Globus pallidus (tissue), 1 donor: ENCODE measurements at regions not wholly inside any gene's neighbourhood (a gene's known extent, or its start where the extent isn't known, plus 50 kb on each side); places are given as distances from the start of the nearest gene placed in this dataset.

ENCODE experiments used
- DNase-seq: peaks from one replicate; pipeline ENCODE4 v3.0.0-alpha.2; 2015; ENCODE audit warnings: low spot score

- DNase-seq = no peak
Observed at GRCh38 chr5:96245140-96246091, 187.6 kb downstream of the PCSK1 start.

GRCh38 chr5:96244696-96245095 is 188.4 kb downstream of the PCSK1 start:
- DNase-seq = no peak

GRCh38 chr5:96243862-96244261 is 189.2 kb downstream of the PCSK1 start:
- no peak for DNase-seq

GRCh38 chr5:96243203-96243602 is 189.8 kb downstream of the PCSK1 start:
- no peak for DNase-seq

- no peak for DNase-seq
Observed at GRCh38 chr5:96242571-96242970, 190.5 kb downstream of the PCSK1 start.

- DNase-seq = no peak
Observed at GRCh38 chr5:96236831-96237230, 196.2 kb downstream of the PCSK1 start.

GRCh38 chr5:96236051-96236450 is 197.0 kb downstream of the PCSK1 start:
- no peak for DNase-seq

- no peak for DNase-seq
Observed at GRCh38 chr5:96235008-96235910, 197.8 kb downstream of the PCSK1 start.

GRCh38 chr5:96232602-96233001 is 200.4 kb downstream of the PCSK1 start:
- no peak for DNase-seq

- DNase-seq = peak; percentile 8
Observed at GRCh38 chr5:96229188-96229587, 203.9 kb downstream of the PCSK1 start.

GRCh38 chr5:96228408-96228807 is 204.6 kb downstream of the PCSK1 start:
- DNase-seq = no peak

GRCh38 chr5:96227957-96228356 is 205.1 kb downstream of the PCSK1 start:
- no peak for DNase-seq

- peak; percentile 27 for DNase-seq
Observed at GRCh38 chr5:96226941-96227552, 206.0 kb downstream of the PCSK1 start.

GRCh38 chr5:96222129-96222528 is 210.9 kb downstream of the PCSK1 start:
- no peak for DNase-seq

GRCh38 chr5:96220610-96221390 is 212.2 kb downstream of the PCSK1 start:
- DNase-seq = no peak

GRCh38 chr5:96219580-96220281 is 213.3 kb downstream of the PCSK1 start:
- no peak for DNase-seq

- DNase-seq = no peak
Observed at GRCh38 chr5:96218653-96219052, 214.4 kb downstream of the PCSK1 start.

- DNase-seq = no peak
Observed at GRCh38 chr5:96214442-96215197, 218.4 kb downstream of the PCSK1 start.

- DNase-seq = no peak
Observed at GRCh38 chr5:96209829-96210228, 223.2 kb downstream of the PCSK1 start.

GRCh38 chr5:96207420-96207819 is 225.6 kb downstream of the PCSK1 start:
- no peak for DNase-seq
